Stimulated activated CD8-positive, alpha-beta memory T cell treated with anti-CD3 and anti-CD28 coated beads, Interleukin-7, amount 100 ng/mL, for 48 hours (primary cell): ENCODE measurements at regions not wholly inside any gene's neighbourhood (a gene's known extent, or its start where the extent isn't known, plus 50 kb on each side); places are given as distances from the start of the nearest gene placed in this dataset.

Experiments used
- DNase-seq, 2 donors: peaks; one replicate each; pipeline ENCODE4 v3.0.0-alpha.2; 2020; ENCODE audit warnings: low read depth in 1 of 2; ENCODE audit errors: extremely low read depth in 1 of 2

- DNase-seq = no peak
These were observed 108.4 kb downstream of the TMCO5A start for GRCh38 chr15:38042707-38043445.

GRCh38 chr15:38046257-38047051 lies 112.0 kb downstream of the TMCO5A start:
- no peak for DNase-seq

- DNase-seq = no peak
These were observed 113.6 kb downstream of the TMCO5A start for GRCh38 chr15:38048001-38048455.

GRCh38 chr15:38049891-38050290 lies 115.5 kb downstream of the TMCO5A start:
- DNase-seq = no peak

GRCh38 chr15:38050529-38051448 lies 116.3 kb downstream of the TMCO5A start:
- DNase-seq = no peak

- no peak for DNase-seq
These were observed 118.8 kb downstream of the TMCO5A start for GRCh38 chr15:38053205-38053604.

GRCh38 chr15:38053776-38054175 lies 119.3 kb downstream of the TMCO5A start:
- no peak for DNase-seq

GRCh38 chr15:38054488-38054887 lies 120.0 kb downstream of the TMCO5A start:
- DNase-seq = no peak

- no peak for DNase-seq
These were observed 124.2 kb downstream of the TMCO5A start for GRCh38 chr15:38058596-38059075.

GRCh38 chr15:38059665-38060064 lies 125.2 kb downstream of the TMCO5A start:
- no peak for DNase-seq

- DNase-seq = no peak
These were observed 127.6 kb downstream of the TMCO5A start for GRCh38 chr15:38061856-38062649.

GRCh38 chr15:38062696-38063095 lies 128.3 kb downstream of the TMCO5A start:
- no peak for DNase-seq

GRCh38 chr15:38065721-38066345 lies 131.4 kb downstream of the TMCO5A start:
- no peak for DNase-seq

GRCh38 chr15:38066612-38067011 lies 132.2 kb downstream of the TMCO5A start:
- DNase-seq = no peak

GRCh38 chr15:38068626-38069391 lies 134.4 kb downstream of the TMCO5A start:
- peak in 1 of 2 donors; percentile 5 for DNase-seq

- DNase-seq = no peak
These were observed 135.1 kb downstream of the TMCO5A start for GRCh38 chr15:38069511-38070011.

GRCh38 chr15:38070778-38071177 lies 136.3 kb downstream of the TMCO5A start:
- no peak for DNase-seq

GRCh38 chr15:38071211-38071972 lies 137.0 kb downstream of the TMCO5A start:
- no peak for DNase-seq
